Lower lobe of right lung (tissue), 2 donors: ENCODE measurements at regions not wholly inside any gene's neighbourhood (a gene's known extent, or its start where the extent isn't known, plus 50 kb on each side); places are given as distances from the start of the nearest gene placed in this dataset.
A peak's percentile ranks its signal among the peaks of the same experiment; 100 is the strongest.

Experiments used
- ATAC-seq, 2 donors: fragments of 200-7000 bp; cut with Tn5 transposase; one replicate each; pipeline ENCODE4 v1.9.1; 2020 to 2022; ENCODE audit warnings: mild to moderate bottlenecking in 2 of 2, moderate library complexity in 2 of 2
- DNase-seq: peaks from one replicate; pipeline ENCODE4 v3.0.0-alpha.2; 2020
- H3K27ac ChIP-seq: fragments of 200-600 bp; one replicate; pipeline ENCODE4 v1.8.0; 2022
- H3K27me3 ChIP-seq: fragments of 200-600 bp; one replicate; pipeline ENCODE4 v1.8.0; 2022; ENCODE audit warnings: low read depth
- H3K36me3 ChIP-seq: fragments of 200-600 bp; one replicate; pipeline ENCODE4 v1.8.0; 2022; ENCODE audit warnings: mild to moderate bottlenecking
- H3K4me1 ChIP-seq: fragments of 200-600 bp; one replicate; pipeline ENCODE4 v1.8.0; 2022
- H3K4me3 ChIP-seq: fragments of 200-600 bp; one replicate; pipeline ENCODE4 v1.8.0; 2022; ENCODE audit warnings: mild to moderate bottlenecking
- H3K9me3 ChIP-seq: fragments of 200-600 bp; one replicate; pipeline ENCODE4 v1.8.0; 2022
- intact Hi-C: fragments of 100-400 bp; cut with DNase I; formaldehyde crosslinking; loops from one replicate; pipeline ENCODE4 v1.11.0; 2022
- TF ChIP-seq, protein P1 (sequence below): fragments of 200-600 bp; IDR thresholded peaks from one replicate; pipeline ENCODE4 v1.8.0; 2022; ENCODE audit warnings: antibody characterized with exemption, mild to moderate bottlenecking
- donor health status: DM: no; HTN: yes; CAD: no; lungs with severe emphysema.

DNA sequence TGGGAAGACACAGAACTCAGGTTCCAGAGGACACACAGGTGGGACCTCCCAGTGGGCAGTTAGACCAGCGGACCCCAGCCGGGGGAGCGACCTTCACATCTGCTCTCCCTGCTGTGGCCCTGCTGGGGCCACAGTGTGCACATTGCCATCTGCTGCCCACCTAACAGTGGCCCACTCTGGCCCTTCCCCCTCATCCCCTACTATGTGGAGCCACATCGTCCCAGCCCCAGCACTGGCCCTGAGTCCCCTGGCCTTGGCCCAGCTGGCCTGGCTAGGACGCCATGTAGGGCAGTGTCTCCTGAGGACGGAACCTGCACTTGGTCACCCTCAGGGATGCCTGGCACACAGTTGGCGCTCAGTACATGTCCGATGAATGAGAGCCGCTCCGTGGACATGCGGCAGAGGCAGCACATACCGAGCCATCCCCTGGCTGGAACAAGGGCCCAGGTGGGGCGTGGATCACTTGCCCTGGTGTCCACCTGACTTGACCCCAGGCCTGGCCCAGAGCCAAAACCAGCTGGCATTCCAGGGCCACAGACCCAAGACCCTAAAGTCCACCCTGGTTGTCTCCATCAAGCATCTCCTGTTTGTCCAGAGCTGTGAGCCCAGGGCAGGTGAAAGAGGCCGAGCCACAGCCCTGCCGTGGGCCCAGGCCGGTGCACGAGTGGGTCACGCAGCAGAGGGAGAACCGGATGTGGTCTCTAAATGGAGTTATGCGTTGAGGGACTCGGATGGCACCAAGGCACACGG lies 93.1 kb upstream of the FGF3 start:
- Histone ChIP-seq H3K36me3 (no peaks in the 10 kb centered on the region), H3K27me3 (peaks cover 32% of the 10 kb centered on the region), H3K4me3 (no peak overlapping the region), H3K4me1 (peaks cover 14% of the 10 kb centered on the region), H3K27ac (no peak overlapping the region), H3K9me3 (no peaks in the 10 kb centered on the region)
- intact Hi-C loops, result no loop called here
- TF ChIP-seq, protein P1, sequence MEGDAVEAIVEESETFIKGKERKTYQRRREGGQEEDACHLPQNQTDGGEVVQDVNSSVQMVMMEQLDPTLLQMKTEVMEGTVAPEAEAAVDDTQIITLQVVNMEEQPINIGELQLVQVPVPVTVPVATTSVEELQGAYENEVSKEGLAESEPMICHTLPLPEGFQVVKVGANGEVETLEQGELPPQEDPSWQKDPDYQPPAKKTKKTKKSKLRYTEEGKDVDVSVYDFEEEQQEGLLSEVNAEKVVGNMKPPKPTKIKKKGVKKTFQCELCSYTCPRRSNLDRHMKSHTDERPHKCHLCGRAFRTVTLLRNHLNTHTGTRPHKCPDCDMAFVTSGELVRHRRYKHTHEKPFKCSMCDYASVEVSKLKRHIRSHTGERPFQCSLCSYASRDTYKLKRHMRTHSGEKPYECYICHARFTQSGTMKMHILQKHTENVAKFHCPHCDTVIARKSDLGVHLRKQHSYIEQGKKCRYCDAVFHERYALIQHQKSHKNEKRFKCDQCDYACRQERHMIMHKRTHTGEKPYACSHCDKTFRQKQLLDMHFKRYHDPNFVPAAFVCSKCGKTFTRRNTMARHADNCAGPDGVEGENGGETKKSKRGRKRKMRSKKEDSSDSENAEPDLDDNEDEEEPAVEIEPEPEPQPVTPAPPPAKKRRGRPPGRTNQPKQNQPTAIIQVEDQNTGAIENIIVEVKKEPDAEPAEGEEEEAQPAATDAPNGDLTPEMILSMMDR, result no peak
- DNase-seq (peak; percentile 39), ATAC-seq (no peak)

DNA sequence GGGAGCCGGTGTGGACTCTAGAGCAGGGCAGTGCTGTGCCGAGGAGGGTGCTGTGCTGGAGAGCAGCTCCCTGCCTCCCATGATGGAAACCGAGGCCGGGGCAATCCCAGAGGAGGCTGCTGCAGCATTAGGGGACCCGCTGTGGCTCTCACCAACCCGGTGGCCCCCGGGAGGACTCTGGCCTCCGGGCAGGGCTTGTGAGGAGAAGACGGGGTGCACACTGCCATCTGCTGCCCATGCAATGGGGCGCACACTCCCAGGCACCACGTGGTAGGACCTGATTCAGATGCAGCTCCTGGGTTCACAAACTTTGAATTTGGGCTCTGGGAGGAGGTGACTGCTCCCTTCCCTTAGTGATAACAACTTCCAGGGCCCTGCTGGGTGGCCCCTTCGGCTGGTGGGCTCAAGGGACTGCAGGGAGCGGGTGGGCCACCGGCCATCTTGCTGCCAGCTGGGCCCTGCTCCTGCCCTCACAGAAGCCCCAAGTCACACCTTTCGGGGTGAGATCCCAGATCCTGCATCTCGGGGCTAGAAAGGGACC lies 93.8 kb upstream of the FGF3 start:
- ATAC-seq, result no peak
- TF ChIP-seq, protein P1, result peak; percentile 15
- H3K4me3 ChIP-seq, result no peak overlapping the region
- intact Hi-C loops, result no loop called here
- H3K27me3 ChIP-seq, result peaks cover 28% of the 10 kb centered on the region
- peaks cover 14% of the 10 kb centered on the region for H3K4me1 ChIP-seq
- no peaks in the 10 kb centered on the region for H3K9me3 ChIP-seq
- peak; percentile 41 for DNase-seq
- H3K27ac ChIP-seq, result no peak overlapping the region
- no peaks in the 10 kb centered on the region for H3K36me3 ChIP-seq

DNA sequence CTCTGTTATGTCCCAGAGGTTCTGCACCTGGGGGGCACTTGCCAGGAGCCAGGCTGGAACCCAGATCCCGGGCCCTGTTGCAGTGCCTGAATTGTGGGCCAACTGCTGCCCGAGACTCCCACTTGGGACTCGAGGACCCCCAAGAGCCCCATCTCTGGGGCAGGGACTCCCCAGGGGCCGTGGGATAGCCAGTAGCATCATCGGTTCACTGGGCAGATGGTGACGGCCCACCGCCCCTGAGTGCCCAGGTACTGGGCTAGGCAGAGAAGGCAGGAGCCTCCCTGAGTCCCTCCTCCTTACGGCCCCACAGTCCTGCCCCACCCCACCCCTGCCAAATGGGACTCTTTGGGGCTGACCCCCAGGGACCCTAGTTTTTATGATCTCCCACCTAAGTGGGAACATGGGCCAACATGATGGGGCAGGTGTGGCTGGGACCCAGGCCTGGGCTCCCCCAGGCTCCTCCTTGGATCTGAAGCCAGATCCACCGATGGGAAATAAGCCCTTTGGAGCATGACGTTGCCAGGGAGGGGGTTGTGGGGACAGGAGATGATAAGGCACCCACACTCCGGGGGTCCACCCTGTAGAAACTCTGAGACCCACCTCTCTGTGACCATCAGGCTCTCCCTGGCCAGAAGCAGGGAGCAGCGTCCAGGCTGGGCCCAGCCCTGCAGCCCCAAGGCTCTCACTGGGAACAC lies 94.5 kb upstream of the FGF3 start:
- H3K27me3 ChIP-seq, result peaks cover 30% of the 10 kb centered on the region
- no peak overlapping the region for H3K27ac ChIP-seq
- H3K4me3 ChIP-seq, result no peak overlapping the region
- TF ChIP-seq, protein P1, result no peak
- peak; percentile 34 for DNase-seq
- intact Hi-C loops, result no loop called here
- ATAC-seq, result no peak
- peaks cover 22% of the 10 kb centered on the region for H3K4me1 ChIP-seq
- H3K9me3 ChIP-seq, result no peaks in the 10 kb centered on the region
- no peaks in the 10 kb centered on the region for H3K36me3 ChIP-seq

DNA sequence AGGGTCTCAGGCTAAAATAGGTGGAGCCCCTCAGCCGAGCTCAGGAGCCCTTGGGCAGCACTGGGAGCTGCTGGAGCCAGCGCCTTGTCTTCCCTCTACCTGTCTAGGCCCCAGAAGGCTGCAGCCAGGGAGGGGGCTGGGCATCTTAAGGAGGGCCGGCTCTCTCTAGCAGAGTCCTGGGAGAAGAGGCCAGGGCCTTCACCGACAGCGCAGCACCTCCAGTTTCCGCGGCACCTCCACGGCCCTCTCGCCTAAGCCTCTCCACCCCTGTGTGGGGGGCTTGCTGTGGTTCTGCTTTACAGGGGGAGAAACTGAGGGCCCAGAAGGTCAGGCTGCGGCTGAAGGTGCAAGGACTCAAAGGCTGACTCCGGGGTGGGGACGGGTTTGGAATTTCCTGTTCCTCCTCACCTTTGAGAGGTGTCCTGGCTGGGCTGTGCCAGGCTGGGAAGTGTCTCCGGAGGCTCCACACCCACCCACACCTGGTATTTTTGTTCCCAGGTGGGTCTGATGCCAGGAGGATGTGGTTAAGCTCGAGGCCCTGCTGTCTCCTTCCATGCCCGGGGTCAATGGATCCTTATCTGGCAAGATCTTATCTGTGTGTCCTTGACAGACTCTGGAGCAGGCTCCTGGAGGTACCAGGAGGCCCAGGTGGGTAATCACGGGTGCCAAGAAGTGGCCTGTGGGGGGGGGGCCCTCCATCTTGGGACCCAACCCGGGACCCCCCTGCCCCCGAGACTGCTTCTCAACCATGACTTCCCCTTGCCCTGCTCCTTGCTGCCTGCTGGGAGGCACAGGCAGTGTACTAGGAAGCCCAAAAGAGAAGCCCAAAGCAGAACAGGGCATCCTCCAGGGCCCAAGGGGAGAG lies 95.3 kb upstream of the FGF3 start:
- peaks cover 30% of the 10 kb centered on the region for H3K27me3 ChIP-seq
- H3K27ac ChIP-seq, result peak overlapping the region; percentile 77
- H3K4me3 ChIP-seq, result no peak overlapping the region
- intact Hi-C loops, result loop anchor here (5.0 kb wide), 1 partner anchor 278 kb away; no protein-coding TSS in a partner anchor
- DNase-seq (peak; percentile 34), ATAC-seq (no peak)
- H3K4me1 ChIP-seq, result peaks cover 27% of the 10 kb centered on the region
- TF ChIP-seq, protein P1, result no peak
- no peaks in the 10 kb centered on the region for H3K9me3 ChIP-seq
- H3K36me3 ChIP-seq, result no peaks in the 10 kb centered on the region

DNA sequence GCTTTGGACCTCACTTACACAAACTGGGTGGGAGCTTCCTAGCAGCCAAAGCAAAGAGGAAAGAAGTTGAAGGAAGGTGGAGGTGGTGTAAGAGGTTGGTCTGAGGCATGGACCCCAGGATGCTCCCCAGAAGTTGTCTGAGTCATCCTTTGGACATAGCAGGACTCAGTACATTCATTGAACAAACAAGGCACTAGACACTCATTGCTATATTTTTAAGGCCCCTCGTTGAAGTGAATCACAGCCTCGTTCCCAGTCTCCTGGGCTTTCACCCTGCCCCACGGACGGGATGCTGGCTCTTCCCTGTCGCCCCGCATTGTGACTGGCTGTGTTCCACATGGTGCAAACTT lies 95.9 kb upstream of the FGF3 start:
- Histone ChIP-seq H3K4me3 (no peak overlapping the region), H3K4me1 (peaks cover 27% of the 10 kb centered on the region), H3K27ac (peak overlapping the region; percentile 77), H3K27me3 (peaks cover 26% of the 10 kb centered on the region), H3K9me3 (no peaks in the 10 kb centered on the region), H3K36me3 (no peaks in the 10 kb centered on the region)
- DNase-seq, result no peak
- TF ChIP-seq, protein P1, result no peak
- intact Hi-C loops, result loop anchor here (5.0 kb wide), 1 partner anchor 277 kb away; no protein-coding TSS in a partner anchor
- no peak for ATAC-seq
